Lung (tissue), 11 donors: ENCODE measurements at regions not wholly inside any gene's neighbourhood (a gene's known extent, or its start where the extent isn't known, plus 50 kb on each side); places are given as distances from the start of the nearest gene placed in this dataset.

Experiments used
- ATAC-seq: fragments of 200-7000 bp; cut with Tn5 transposase; one replicate; pipeline ENCODE4 v1.9.1; 2020; ENCODE audit warnings: moderate number of reproducible peaks; ENCODE audit not compliant: insufficient read depth, low FRiP score
- DNase-seq, 3 donors: peaks; one replicate each; pipeline ENCODE4 v3.0.0-alpha.2; 2013 to 2017
- H3K27ac ChIP-seq, 2 donors: one replicate each; pipeline ENCODE4 v1.5.1; 2013; ENCODE audit warnings: mild to moderate bottlenecking in 2 of 2, moderate library complexity in 2 of 2, control low read depth in 1 of 2, inconsistent platforms in 1 of 2, low read depth in 1 of 2, low read length in 1 of 2
- H3K27me3 ChIP-seq, 3 donors: one replicate each; pipeline ENCODE4 v1.5.1; 2013; ENCODE audit warnings: low read length in 2 of 3; ENCODE audit not compliant: control insufficient read depth in 3 of 3, insufficient read depth in 3 of 3
- H3K36me3 ChIP-seq, 4 donors: one replicate each; pipeline ENCODE4 v1.5.1; 2013; ENCODE audit warnings: low read length in 4 of 4, mild to moderate bottlenecking in 1 of 4, moderate library complexity in 1 of 4; ENCODE audit not compliant: control insufficient read depth in 4 of 4, insufficient read depth in 4 of 4
- H3K4me1 ChIP-seq, 5 donors: one replicate each; pipeline ENCODE4 v1.5.1; 2013; ENCODE audit warnings: low read length in 5 of 5, mild to moderate bottlenecking in 2 of 5, moderate library complexity in 1 of 5; ENCODE audit not compliant: control insufficient read depth in 5 of 5, insufficient read depth in 5 of 5
- H3K4me3 ChIP-seq: one replicate; pipeline ENCODE4 v1.5.1; 2013; ENCODE audit warnings: mild to moderate bottlenecking, control low read depth, moderate library complexity
- H3K9ac ChIP-seq, 2 donors: one replicate each; pipeline ENCODE4 v1.5.1; 2013; ENCODE audit warnings: low read length in 2 of 2, control low read depth in 1 of 2; ENCODE audit not compliant: insufficient read depth in 1 of 2
- H3K9me3 ChIP-seq, 4 donors: one replicate each; pipeline ENCODE4 v1.5.1; 2013; ENCODE audit warnings: low read length in 3 of 4, mild to moderate bottlenecking in 1 of 4, moderate library complexity in 1 of 4; ENCODE audit not compliant: control insufficient read depth in 4 of 4, insufficient read depth in 3 of 4
- WGBS, 2 donors: extraction: QIAGEN DNeasy Blood & Tissue Kit; methylation state at CpG; one replicate each; pipeline ENCODE4 v1.1.7; 2013; 5-methylcytosine and 5-hydroxymethylcytosine counted together
- TF ChIP-seq, protein P1 (sequence below): IDR thresholded peaks from 2 replicates; pipeline ENCODE4 v1.5.1; 2012; ENCODE audit warnings: mild to moderate bottlenecking; ENCODE audit errors: control extremely low read depth, extremely low read depth
- donor health status: control.
- donor health status: control.
- donor health status: Bipolar disorder and iron deficiency.
- donor health status: healthy.
- donor health status: DM: yes; HTN: yes; CAD: no.

DNA sequence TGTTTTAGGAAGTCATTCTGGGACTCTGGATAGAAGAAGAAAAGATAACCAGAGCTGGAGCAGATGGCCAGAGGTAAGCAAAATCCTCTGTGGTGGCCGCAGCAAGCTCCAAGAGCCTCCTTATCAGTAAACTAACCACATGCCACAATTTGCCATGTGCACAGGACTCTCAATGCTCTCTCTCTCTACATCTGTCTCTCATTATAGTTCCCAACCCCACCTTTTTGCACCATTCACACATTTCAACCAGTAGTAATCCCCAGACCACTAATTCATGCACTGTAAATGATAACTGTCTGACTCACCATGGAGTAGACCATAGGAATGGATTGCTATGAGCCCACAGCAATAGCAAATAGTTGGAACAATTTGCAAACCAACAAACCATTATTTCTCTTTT is 526.1 kb downstream of the TLR4 start:
- 17 to 29% methylated on average over 1 of the region's 1 CpG for WGBS, 2 donors
- H3K9me3 ChIP-seq = no peaks in the 10 kb centered on the region
- DNase-seq = no peak
- H3K36me3 ChIP-seq = no peaks in the 10 kb centered on the region
- no peak overlapping the region for H3K9ac ChIP-seq
- TF ChIP-seq, protein P1, sequence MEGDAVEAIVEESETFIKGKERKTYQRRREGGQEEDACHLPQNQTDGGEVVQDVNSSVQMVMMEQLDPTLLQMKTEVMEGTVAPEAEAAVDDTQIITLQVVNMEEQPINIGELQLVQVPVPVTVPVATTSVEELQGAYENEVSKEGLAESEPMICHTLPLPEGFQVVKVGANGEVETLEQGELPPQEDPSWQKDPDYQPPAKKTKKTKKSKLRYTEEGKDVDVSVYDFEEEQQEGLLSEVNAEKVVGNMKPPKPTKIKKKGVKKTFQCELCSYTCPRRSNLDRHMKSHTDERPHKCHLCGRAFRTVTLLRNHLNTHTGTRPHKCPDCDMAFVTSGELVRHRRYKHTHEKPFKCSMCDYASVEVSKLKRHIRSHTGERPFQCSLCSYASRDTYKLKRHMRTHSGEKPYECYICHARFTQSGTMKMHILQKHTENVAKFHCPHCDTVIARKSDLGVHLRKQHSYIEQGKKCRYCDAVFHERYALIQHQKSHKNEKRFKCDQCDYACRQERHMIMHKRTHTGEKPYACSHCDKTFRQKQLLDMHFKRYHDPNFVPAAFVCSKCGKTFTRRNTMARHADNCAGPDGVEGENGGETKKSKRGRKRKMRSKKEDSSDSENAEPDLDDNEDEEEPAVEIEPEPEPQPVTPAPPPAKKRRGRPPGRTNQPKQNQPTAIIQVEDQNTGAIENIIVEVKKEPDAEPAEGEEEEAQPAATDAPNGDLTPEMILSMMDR = no peak
- H3K27ac ChIP-seq = no peak overlapping the region
- H3K4me3 ChIP-seq = no peak overlapping the region
- no peaks in the 10 kb centered on the region for H3K4me1 ChIP-seq
- no peak for ATAC-seq
- no peaks in the 10 kb centered on the region for H3K27me3 ChIP-seq

DNA sequence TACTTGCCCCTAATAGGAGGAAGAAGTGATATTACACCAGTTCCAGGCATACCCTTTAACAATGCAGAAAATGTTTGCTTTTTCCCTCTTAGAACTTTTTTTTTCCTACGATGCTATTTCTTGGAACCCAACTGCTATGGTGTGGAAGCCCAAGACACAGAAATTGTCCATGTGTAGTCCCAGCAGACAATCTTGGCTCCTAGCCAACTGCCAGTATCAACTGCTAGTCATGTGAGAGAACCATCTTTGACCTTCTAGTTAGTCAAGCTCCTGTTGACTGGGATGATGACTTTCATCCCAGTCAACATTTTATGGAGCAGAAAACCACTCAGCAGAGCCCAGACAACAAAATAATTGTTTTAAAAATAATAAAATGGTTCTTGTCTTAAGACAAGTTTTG is 532.4 kb downstream of the TLR4 start:
- ATAC-seq (no peak), DNase-seq (no peak)
- no peaks in the 10 kb centered on the region for H3K27me3 ChIP-seq
- no peaks in the 10 kb centered on the region for H3K36me3 ChIP-seq
- no peak overlapping the region for H3K27ac ChIP-seq
- WGBS, 2 donors = 83% methylated on average over 1 of the region's 1 CpG
- H3K4me1 ChIP-seq = no peaks in the 10 kb centered on the region
- H3K9me3 ChIP-seq = peaks cover 0 to 9% (median 0%) of the 10 kb centered on the region in 4 donors
- H3K9ac ChIP-seq = no peak overlapping the region
- TF ChIP-seq, protein P1 = no peak
- H3K4me3 ChIP-seq = no peak overlapping the region

DNA sequence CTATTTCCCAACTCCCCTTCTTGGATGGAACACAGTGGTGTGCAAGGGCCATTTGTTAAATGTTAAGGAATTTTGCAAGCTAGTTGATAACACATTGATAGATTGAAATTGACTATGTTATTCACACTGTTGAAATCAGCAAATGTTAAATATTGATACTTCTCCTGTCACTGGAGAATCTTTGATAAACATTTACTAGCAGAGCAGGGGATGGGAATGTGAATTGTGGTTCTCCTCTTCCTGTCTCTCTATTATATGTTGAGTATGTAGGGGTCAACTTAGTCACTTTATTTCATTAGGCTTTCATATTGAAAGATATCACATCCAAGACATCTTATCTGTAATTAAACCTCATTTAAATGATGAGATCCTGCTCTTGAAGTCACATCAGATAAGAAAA is 533.9 kb downstream of the TLR4 start:
- Histone ChIP-seq H3K27me3 (no peaks in the 10 kb centered on the region), H3K9ac (no peak overlapping the region), H3K4me1 (no peaks in the 10 kb centered on the region), H3K9me3 (peaks cover 0 to 9% (median 1%) of the 10 kb centered on the region in 4 donors), H3K36me3 (no peaks in the 10 kb centered on the region), H3K4me3 (no peak overlapping the region), H3K27ac (no peak overlapping the region)
- ATAC-seq (no peak), DNase-seq (no peak)
- TF ChIP-seq, protein P1 = no peak

DNA sequence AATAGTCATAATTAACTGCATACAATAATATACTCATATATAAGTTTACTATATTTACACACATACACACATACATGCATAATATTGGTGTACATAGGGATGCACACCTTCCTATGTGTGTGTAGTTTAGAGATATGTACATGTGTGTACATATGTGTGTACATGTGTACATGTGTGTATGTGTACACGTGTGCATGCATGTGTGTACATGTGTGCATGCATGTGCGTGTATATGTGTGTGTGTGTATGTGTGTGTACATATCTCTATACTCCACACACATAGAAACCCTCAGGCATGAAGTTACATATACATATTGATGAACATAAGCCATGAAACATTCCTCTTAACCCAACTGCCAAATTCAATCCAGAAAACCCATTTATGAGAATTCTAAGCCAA is 547.8 kb downstream of the TLR4 start:
- Histone ChIP-seq H3K4me1 (no peaks in the 10 kb centered on the region), H3K27me3 (no peaks in the 10 kb centered on the region), H3K9ac (no peak overlapping the region), H3K27ac (no peak overlapping the region), H3K36me3 (no peaks in the 10 kb centered on the region), H3K9me3 (peaks cover 0 to 7% (median 0%) of the 10 kb centered on the region in 4 donors), H3K4me3 (no peak overlapping the region)
- 83 to 93% methylated on average over 2 of the region's 2 CpGs for WGBS, 2 donors
- no peak for ATAC-seq
- no peak for DNase-seq
- TF ChIP-seq, protein P1 = no peak
